ENCODE measurements at regions not wholly inside any gene's neighbourhood (a gene's known extent, or its start where the extent isn't known, plus 50 kb on each side); places are given as distances from the start of the nearest gene placed in this dataset.

- no peak for DNase-seq
- H3K36me3 ChIP-seq: no peaks in the 10 kb centered on the region
- H3K4me1 ChIP-seq: no peaks in the 10 kb centered on the region
- TF ChIP-seq, protein P1, sequence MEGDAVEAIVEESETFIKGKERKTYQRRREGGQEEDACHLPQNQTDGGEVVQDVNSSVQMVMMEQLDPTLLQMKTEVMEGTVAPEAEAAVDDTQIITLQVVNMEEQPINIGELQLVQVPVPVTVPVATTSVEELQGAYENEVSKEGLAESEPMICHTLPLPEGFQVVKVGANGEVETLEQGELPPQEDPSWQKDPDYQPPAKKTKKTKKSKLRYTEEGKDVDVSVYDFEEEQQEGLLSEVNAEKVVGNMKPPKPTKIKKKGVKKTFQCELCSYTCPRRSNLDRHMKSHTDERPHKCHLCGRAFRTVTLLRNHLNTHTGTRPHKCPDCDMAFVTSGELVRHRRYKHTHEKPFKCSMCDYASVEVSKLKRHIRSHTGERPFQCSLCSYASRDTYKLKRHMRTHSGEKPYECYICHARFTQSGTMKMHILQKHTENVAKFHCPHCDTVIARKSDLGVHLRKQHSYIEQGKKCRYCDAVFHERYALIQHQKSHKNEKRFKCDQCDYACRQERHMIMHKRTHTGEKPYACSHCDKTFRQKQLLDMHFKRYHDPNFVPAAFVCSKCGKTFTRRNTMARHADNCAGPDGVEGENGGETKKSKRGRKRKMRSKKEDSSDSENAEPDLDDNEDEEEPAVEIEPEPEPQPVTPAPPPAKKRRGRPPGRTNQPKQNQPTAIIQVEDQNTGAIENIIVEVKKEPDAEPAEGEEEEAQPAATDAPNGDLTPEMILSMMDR (IDR thresholded peaks at IDR 0.05): no peak
- no peak for TF ChIP-seq POLR2A (IDR thresholded peaks at IDR 0.05)
- no peaks in the 10 kb centered on the region for H3K27me3 ChIP-seq
- intact Hi-C loops (cut with DNase I): no loop called here
- no peaks in the 10 kb centered on the region for H3K9me3 ChIP-seq
- H3K27ac ChIP-seq: no peak overlapping the region
- no peak overlapping the region for H3K4me3 ChIP-seq
- WGBS, 2 donors: 95 to 97% methylated on average over 1 of the region's 1 CpG
These were observed 74.4 kb upstream of the UGP2 start for GRCh38 chr2:63767307-63767706.

GRCh38 chr2:63768051-63768450 is 73.6 kb upstream of the UGP2 start:
- H3K36me3 ChIP-seq: no peaks in the 10 kb centered on the region
- H3K27ac ChIP-seq: no peak overlapping the region
- intact Hi-C loops (cut with DNase I): no loop called here
- DNase-seq: no peak
- H3K4me1 ChIP-seq: no peaks in the 10 kb centered on the region
- TF ChIP-seq, protein P1 (IDR thresholded peaks at IDR 0.05): no peak
- no peak for TF ChIP-seq POLR2A (IDR thresholded peaks at IDR 0.05)
- H3K27me3 ChIP-seq: no peaks in the 10 kb centered on the region
- H3K9me3 ChIP-seq: no peaks in the 10 kb centered on the region
- no peak overlapping the region for H3K4me3 ChIP-seq

GRCh38 chr2:63769915-63770314 is 71.8 kb upstream of the UGP2 start:
- no peak for DNase-seq
- intact Hi-C loops (cut with DNase I): no loop called here
- Histone ChIP-seq H3K36me3 (no peaks in the 10 kb centered on the region), H3K4me1 (no peaks in the 10 kb centered on the region), H3K27me3 (no peaks in the 10 kb centered on the region), H3K9me3 (no peaks in the 10 kb centered on the region), H3K4me3 (no peak overlapping the region), H3K27ac (no peak overlapping the region)
- TF ChIP-seq POLR2A (IDR thresholded peaks at IDR 0.05): no peak
- TF ChIP-seq, protein P1 (IDR thresholded peaks at IDR 0.05): no peak
- WGBS, 2 donors: 72 to 74% methylated on average over 3 of the region's 3 CpGs

- no peaks in the 10 kb centered on the region for H3K9me3 ChIP-seq
These were observed 69.6 kb upstream of the UGP2 start for GRCh38 chr2:63772061-63772460.

DNA sequence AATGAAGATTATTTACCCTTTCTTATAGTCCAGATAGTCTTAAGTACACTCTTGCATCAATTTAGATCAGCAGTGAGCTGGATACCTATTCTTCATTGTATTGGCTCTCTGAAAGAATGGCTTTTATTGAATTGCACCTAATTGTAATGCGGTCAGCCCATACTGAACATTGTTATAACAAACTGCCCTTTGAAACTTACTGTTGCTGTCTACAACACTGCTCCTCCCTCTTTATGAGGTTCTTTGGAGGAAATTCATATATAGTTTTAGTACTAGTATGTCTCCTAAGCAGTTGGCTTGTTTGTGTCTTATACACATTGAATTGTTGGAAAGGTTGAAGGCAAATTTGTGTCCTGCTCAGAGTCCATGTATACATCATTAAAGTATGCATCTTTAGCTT is 66.5 kb upstream of the UGP2 start:
- Histone ChIP-seq H3K9me3 (no peaks in the 10 kb centered on the region), H3K36me3 (no peaks in the 10 kb centered on the region), H3K27me3 (no peaks in the 10 kb centered on the region), H3K27ac (no peak overlapping the region), H3K4me3 (no peak overlapping the region), H3K4me1 (no peaks in the 10 kb centered on the region)
- no peak for TF ChIP-seq POLR2A (IDR thresholded peaks at IDR 0.05)
- TF ChIP-seq, protein P1 (IDR thresholded peaks at IDR 0.05): no peak
- 88 to 100% methylated on average over 1 of the region's 1 CpG for WGBS, 2 donors
- intact Hi-C loops (cut with DNase I): no loop called here
- DNase-seq: no peak

More at GRCh38 chr2:63772061-63772460, 69.6 kb upstream of the UGP2 start:
- no peak overlapping the region for H3K27ac ChIP-seq
- H3K27me3 ChIP-seq: no peaks in the 10 kb centered on the region
- TF ChIP-seq, protein P1 (IDR thresholded peaks at IDR 0.05): no peak
- no peak for TF ChIP-seq POLR2A (IDR thresholded peaks at IDR 0.05)
- intact Hi-C loops (cut with DNase I): no loop called here
- 78% methylated on average over 3 of the region's 3 CpGs for WGBS, 2 donors
- no peak overlapping the region for H3K4me3 ChIP-seq
- DNase-seq: no peak
- H3K4me1 ChIP-seq: no peaks in the 10 kb centered on the region
- H3K36me3 ChIP-seq: no peaks in the 10 kb centered on the region

All from esophagus squamous epithelium (tissue), 5 donors.